ENCODE measurements at regions not wholly inside any gene's neighbourhood (a gene's known extent, or its start where the extent isn't known, plus 50 kb on each side); places are given as distances from the start of the nearest gene placed in this dataset.
"Not testable (repeated sequence)": the region's sequence is repeated elsewhere in the genome, so short reads cannot be mapped to it uniquely, and the experiment has no call there.

DNA sequence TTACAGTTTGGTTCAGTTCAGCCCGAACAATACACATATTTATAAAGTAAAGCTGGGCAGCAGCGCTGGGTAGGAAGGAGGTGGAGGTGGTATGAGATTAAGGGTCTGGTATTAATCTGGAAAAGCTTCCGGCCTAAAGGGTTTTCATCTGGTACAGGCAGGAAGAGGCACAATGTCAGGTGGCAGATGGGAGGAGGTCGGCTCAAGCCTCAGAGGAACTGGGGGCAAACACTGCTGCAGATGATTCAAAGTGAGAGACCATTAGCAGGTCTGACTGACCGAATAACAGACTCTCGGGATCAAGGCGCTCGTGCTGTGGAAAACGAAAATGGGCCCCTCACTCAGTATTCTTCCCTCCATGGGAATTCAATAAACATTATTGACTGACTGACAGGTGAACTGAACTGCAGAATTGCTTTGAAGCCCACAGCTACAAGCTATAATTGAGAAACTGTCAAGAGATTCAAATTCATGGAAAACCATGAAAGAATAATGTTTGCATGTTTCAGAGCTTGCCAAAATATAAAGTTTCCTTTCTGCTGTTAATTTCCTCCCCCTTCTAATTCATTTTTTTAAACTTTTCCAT lies 75.3 kb downstream of the TMEM167A start:
- DNase-seq: no peak

DNA sequence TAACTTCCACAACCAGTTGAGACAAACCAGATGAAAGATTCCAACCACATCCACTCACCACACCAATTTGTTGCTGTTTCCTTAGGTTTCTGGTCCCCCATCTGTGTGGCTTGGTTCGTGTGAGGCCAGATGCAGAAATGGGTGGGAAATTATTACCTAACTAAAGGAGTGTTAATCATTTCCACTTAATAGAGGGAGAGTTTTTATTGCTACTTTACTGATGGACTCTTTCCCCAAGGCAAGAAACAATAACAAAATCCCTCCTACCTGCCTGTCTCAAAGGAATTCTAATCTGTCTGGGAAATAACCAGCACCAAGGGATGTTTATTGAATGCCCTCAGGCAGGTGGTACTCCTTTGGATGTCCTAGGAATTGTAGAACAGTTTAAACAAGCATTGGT lies 76.3 kb downstream of the TMEM167A start:
- no peak for DNase-seq

- DNase-seq: no peak
Observed at GRCh38 chr5:83000428-83000827, 76.8 kb downstream of the TMEM167A start.

DNA sequence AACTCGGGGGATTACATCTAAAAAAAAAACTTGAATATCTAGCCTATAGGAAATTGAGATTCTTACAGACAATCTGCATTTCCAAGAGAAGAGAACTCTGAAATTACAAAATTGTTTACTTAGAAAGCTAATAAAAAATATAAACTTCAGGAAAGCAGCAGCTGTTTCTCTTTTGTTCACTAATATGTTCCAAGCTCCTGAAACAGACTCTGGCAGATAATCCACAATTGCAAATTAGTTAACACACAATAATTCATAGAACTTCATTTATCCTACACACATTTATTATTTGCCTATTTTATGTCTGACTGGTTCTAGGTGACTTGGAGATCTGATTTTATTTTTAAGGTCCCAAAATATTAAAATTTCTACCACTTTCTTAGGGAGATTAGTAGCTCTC lies 83.8 kb downstream of the TMEM167A start:
- no peak for DNase-seq

DNA sequence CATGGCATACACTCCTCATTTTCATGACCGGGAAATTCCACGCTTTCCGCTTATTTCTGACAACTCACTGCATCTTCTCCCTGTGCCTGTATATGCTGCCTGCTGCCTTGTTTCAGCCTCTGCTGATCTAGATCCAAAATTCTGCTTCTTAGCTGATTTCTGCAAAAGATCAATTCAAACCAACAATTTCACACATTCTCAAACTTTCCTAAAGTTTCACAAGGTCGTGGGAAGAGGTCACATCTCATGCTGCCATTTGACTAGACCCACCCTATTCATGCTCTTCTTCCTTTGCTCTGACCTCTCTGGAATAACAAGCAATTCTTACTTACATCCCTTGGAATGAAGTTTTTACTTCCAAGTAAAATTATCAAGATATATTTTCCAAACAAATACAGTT lies 84.5 kb downstream of the TMEM167A start:
- no peak for DNase-seq

DNA sequence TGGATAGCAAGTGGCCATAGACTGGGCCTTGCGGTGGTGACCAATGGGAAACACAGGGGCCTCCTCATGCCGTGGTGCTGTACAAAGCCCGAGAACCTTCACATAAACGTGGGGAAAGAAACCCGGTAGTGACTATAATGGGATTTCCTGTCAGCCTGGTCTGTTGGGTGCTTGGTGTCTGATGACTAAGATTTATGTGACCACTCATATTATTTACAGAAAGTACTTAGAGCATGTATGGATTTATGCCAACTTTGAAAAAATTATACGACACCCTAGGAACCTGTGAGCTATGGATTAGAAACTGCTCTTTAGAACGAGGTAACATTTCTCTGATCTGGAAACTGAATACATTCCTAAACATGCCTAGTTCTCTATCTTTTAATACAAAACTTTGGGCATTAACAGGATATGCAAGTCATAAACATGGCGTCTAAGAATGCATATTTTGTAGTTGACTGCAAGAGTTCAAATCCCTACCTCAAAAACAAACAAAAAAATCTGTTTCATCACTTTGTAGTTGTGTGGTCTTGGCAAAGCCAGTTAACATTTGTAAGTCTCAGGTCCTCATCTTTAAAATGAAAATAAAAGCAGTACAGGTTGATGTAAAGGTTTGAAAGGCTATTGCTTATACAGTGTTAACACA lies 85.4 kb downstream of the TMEM167A start:
- DNase-seq: peak; percentile 29

DNA sequence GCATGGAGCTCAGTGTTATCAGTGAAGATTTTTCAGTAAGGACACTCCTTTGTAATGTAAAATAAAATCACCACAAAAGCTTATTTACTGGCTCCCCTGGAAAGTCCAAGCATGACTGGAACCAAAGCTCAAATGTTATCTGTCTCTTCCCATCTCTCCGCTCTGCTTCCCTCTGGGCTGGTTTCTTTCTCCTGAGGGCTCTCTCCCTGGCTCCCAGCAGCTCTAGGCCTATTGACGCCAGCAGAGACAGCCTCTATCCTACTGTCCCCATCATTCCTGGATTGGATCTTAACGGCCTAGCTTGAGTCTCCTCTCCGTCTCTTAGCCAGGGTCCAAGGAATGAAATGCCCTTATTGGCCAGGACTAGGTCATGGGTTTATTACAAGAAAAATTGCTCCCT lies 86.1 kb downstream of the TMEM167A start:
- DNase-seq: no peak

- no peak for DNase-seq
Observed at GRCh38 chr5:82987188-82987587, 90.0 kb downstream of the TMEM167A start.

GRCh38 chr5:82986404-82986803 lies 90.8 kb downstream of the TMEM167A start:
- no peak for DNase-seq

GRCh38 chr5:82985763-82986162 lies 91.4 kb downstream of the TMEM167A start:
- DNase-seq: no peak

- no peak for DNase-seq
Observed at GRCh38 chr5:82984786-82985735, 92.1 kb downstream of the TMEM167A start.

GRCh38 chr5:82982846-82983245 lies 94.3 kb downstream of the TMEM167A start:
- no peak for DNase-seq

DNA sequence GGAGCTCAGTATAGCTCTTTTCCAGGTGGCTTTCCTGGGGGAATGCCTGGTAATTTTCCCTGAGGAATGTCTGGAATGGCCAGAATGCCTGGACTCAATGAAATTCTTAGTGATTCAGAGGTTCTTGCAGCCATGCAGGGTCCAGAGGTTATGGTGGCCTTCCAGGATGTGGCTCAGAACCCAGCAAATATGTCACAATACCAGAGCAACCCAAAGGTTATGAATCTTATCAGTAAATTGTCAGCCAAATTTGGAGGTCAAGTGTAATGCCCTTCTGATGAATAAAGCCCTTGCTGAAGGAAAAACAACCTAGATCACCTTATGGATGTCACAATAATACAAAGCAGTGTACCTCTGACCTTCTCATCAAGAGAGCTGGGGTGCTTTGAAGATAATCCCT lies 100.3 kb downstream of the TMEM167A start:
- DNase-seq: not testable (repeated sequence)

- DNase-seq: no peak
Observed at GRCh38 chr5:82975812-82976211, 101.4 kb downstream of the TMEM167A start.

DNA sequence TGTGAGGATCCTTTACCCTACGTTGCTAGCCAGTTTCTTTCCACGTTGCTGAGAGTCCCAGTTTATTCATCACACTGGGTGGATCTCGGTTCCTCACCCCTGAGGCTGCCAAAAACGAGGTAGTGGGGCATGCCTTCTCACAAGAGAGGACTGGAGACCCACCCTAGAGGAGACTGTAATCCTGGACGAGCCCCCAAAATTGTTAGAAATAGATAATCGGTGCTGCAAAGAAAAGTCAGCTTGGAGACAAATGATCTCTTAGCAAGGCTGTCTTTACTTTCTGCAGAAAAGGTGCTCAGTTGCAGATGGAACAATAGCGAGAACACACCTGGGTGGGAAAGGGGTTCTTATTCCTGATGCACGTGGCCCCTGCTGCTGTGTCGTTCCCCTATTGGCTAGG lies 101.8 kb downstream of the TMEM167A start:
- DNase-seq: no peak

GRCh38 chr5:82974346-82974745 lies 102.8 kb downstream of the TMEM167A start:
- DNase-seq: not testable (repeated sequence)

DNA sequence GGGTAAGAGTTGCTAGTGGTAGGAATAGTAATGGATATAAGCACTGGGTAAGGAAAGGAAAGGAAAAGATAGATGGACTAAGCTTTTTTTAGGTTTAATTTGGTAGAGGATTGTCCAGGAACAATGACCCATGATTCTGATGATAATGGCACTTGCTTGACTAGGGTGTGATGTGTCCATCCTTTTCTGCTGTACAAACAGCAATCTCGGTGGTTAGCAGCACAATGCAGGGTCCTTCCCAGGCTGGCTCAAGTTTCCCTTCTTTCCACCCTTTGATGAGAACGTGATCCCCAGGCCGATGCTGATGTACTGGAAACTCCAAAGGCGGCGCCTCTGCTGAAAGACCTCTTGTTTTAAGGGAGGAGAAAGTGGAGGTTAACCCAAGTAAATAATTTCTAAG lies 105.3 kb downstream of the TMEM167A start:
- DNase-seq: no peak

- DNase-seq: not testable (repeated sequence)
Observed at GRCh38 chr5:82971034-82971806, 106.0 kb downstream of the TMEM167A start.

DNA sequence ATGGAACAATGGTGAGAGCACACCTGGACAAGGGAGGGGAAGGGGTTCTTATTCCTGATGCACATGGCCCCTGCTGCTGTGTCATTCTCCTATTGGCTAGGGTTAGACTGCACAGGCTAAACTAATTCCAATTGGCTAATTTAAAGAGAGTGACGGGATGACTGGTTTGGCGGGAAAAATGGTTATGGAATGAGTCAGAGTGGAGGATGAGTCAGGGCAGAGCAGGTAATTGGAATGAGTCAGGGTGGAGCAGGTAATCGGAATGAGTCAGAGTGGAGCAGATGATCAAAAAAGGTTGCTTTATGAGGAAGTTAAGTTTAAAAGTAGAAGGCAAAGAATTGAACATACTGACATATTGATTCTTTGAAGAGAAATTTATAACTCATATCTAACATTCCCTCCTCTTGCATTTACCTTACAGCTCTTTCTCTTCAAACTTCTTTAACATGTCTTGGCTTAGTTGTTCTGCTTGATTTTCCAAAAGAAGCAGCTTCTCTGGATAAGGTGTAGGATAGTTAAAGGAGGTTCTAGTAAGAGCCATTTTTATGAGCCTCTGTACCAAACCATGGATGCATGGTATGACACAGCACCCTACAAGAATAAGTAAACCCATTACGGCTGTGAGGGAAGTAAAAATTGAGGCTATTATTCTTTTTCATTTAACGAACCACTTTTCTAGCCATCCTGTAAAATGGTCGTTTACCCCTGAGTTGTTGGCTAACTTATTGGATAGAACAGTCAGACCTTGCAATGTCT lies 107.8 kb downstream of the TMEM167A start:
- not testable (repeated sequence) for DNase-seq

GRCh38 chr5:82967072-82967471 lies 110.1 kb downstream of the TMEM167A start:
- no peak for DNase-seq

GRCh38 chr5:82959466-82959865 lies 117.7 kb downstream of the TMEM167A start:
- DNase-seq: no peak

- no peak for DNase-seq
Observed at GRCh38 chr5:82956600-82956999, 120.6 kb downstream of the TMEM167A start.

Data from NCI-H1105 treated with DMSO at 0.1 percent for 48 hours (cell line).